Sigmoid colon (tissue), 4 donors: ENCODE measurements at regions not wholly inside any gene's neighbourhood (a gene's known extent, or its start where the extent isn't known, plus 50 kb on each side); places are given as distances from the start of the nearest gene placed in this dataset.

Experiments
- CTCF ChIP-seq, 4 experiments: fragments of 450-650 bp in 3 of 4; fragments of 200-600 bp in 1 of 4; IDR thresholded peaks; one replicate each; pipeline ENCODE4 v1.5.1; 2016 to 2019; ENCODE audit warnings: antibody characterized with exemption in 4 of 4, mild to moderate bottlenecking in 3 of 4, moderate library complexity in 2 of 4
- POLR2A ChIP-seq, 2 donors: fragments of 450-650 bp; IDR thresholded peaks; one replicate each; pipeline ENCODE4 v1.6.1; 2016; ENCODE audit warnings: antibody characterized with exemption in 2 of 2, mild to moderate bottlenecking in 2 of 2, moderate library complexity in 2 of 2
- POLR2AphosphoS5 ChIP-seq, 4 donors: sonication (generic); formaldehyde crosslinking; IDR thresholded peaks; one replicate each; pipeline ENCODE4 v1.6.1; 2017; ENCODE audit warnings: antibody characterized with exemption in 4 of 4

- TF ChIP-seq CTCF (IDR thresholded peaks at IDR 0.05) (no peak), POLR2A (IDR thresholded peaks at IDR 0.05) (no peak), POLR2AphosphoS5 (IDR thresholded peaks at IDR 0.05) (no peak)
Measured at GRCh38 chr9:85347541-85347940, 394.2 kb downstream of the AGTPBP1 start.
